ENCODE measurements at regions not wholly inside any gene's neighbourhood (a gene's known extent, or its start where the extent isn't known, plus 50 kb on each side); places are given as distances from the start of the nearest gene placed in this dataset.

DNA sequence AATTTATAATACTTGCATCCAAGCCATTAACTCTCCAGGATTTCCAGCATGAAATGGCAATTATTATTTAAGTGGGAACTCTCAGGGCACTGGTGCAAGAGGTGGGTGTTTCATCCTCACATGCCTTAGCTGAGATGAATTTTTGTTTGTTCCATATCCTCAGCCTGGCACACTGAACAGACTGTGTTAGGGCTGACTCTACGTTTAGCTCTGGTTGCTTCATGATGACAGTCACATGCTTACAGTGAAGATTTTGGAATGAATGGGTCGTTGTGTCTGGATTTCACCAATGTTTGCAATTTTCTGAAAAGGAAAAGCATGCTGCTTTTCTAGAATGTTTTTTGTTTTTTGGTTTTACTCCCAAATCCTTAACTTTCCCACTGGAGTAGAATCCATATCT lies 246.6 kb downstream of the INSC start:
- TF ChIP-seq CTCF (conservative IDR thresholded peaks at IDR 0.05): no peak
- no peak for TF ChIP-seq ZFX (IDR thresholded peaks at IDR 0.05)
